ENCODE measurements at regions not wholly inside any gene's neighbourhood (a gene's known extent, or its start where the extent isn't known, plus 50 kb on each side); places are given as distances from the start of the nearest gene placed in this dataset.

GRCh38 chr7:41261080-41261479, 441.8 kb downstream of the INHBA start:
- no peak for ATAC-seq
- no peak overlapping the region for H3K4me3 ChIP-seq
- no peak for DNase-seq (ENCODE audit: low read depth in 1 of 2, low spot score in 1 of 2)
- WGBS (ENCODE audit: missing lambda C conversion rate) = 16% methylated on average over 4 of the region's 4 CpGs
- H3K4me2 ChIP-seq = no peak overlapping the region
- TF ChIP-seq KDM1A (IDR thresholded peaks at IDR 0.05; ENCODE audit: low read depth) = no peak
- TF ChIP-seq ZC3H11A (IDR thresholded peaks at IDR 0.05) = no peak
- TF ChIP-seq CBX2 (IDR thresholded peaks at IDR 0.05; ENCODE audit: borderline replicate concordance, low read depth) = no peak
- TF ChIP-seq CEBPB (IDR thresholded peaks at IDR 0.05) = no peak
- TF ChIP-seq TP53 (CRISPR knock-in tag; IDR thresholded peaks at IDR 0.05) = no peak
- no peak for TF ChIP-seq FOSL2 (IDR thresholded peaks at IDR 0.05)
- TF ChIP-seq FOSL2 (CRISPR knock-in tag; IDR thresholded peaks at IDR 0.05) = no peak
- TF ChIP-seq JUNB (IDR thresholded peaks at IDR 0.05) = no peak
- TF ChIP-seq HDAC2 (IDR thresholded peaks at IDR 0.05) = no peak
- no peak for TF ChIP-seq REST (IDR thresholded peaks at IDR 0.05)
- no peak for TF ChIP-seq PHF8 (IDR thresholded peaks at IDR 0.05; ENCODE audit: borderline replicate concordance, low read depth)
- no peak for TF ChIP-seq TFCP2L1 (CRISPR knock-in tag; IDR thresholded peaks at IDR 0.05)
- TF ChIP-seq EHF (CRISPR knock-in tag; IDR thresholded peaks at IDR 0.05) = no peak
- TF ChIP-seq BCL3 (IDR thresholded peaks at IDR 0.05) = no peak
- CTCF ChIA-PET = no interaction called here
- H3K4me1 ChIP-seq = no peaks in the 10 kb centered on the region
- no peaks in the 10 kb centered on the region for H3K9me3 ChIP-seq
- no peak for FAIRE-seq
- no peak overlapping the region for H3K27ac ChIP-seq
- POLR2A ChIA-PET = no interaction called here

GRCh38 chr7:41257660-41258059, 445.2 kb downstream of the INHBA start:
- DNase-seq (ENCODE audit: low read depth in 1 of 2, low spot score in 1 of 2) = no peak
- TF ChIP-seq SREBF2 (IDR thresholded peaks at IDR 0.05) (no peak), HOXA7 (CRISPR knock-in tag; IDR thresholded peaks at IDR 0.05) (no peak), ATOH8 (CRISPR knock-in tag; IDR thresholded peaks at IDR 0.05; ENCODE audit: low read depth) (no peak), NR3C1 (IDR thresholded peaks at IDR 0.05) (no peak), RCOR1 (IDR thresholded peaks at IDR 0.05; ENCODE audit: low read depth, low read length) (no peak), POLR2AphosphoS2 (conservative IDR thresholded peaks at IDR 0.05; ENCODE audit: low read length) (no peak)
- Histone ChIP-seq H3K4me1 (no peaks in the 10 kb centered on the region), H3K4me2 (no peak overlapping the region), H3K9me3 (no peaks in the 10 kb centered on the region), H3K27ac (no peak overlapping the region), H3K4me3 (no peak overlapping the region)
- ATAC-seq = no peak
- ChIA-PET CTCF (interaction anchor here (0.6 kb wide), 1 partner anchor 782 kb away, joined by 3 read pairs; no protein-coding TSS in a partner anchor), POLR2A (no interaction called here)
- WGBS (ENCODE audit: missing lambda C conversion rate) = 17% methylated on average over 4 of the region's 4 CpGs
- no peak for FAIRE-seq

Data from A549 (cell line).